SK-N-SH treated with all-trans-retinoic acid at 6 μM for 48 hours (cell line): ENCODE measurements at regions not wholly inside any gene's neighbourhood (a gene's known extent, or its start where the extent isn't known, plus 50 kb on each side); places are given as distances from the start of the nearest gene placed in this dataset.

Source experiments
- ATAC-seq: fragments of 200-7000 bp; cut with Tn5 transposase; 3 replicates; pipeline ENCODE4 v1.9.1; 2020; ENCODE audit warnings: mild to moderate bottlenecking, moderate library complexity
- ARNTL ChIP-seq: fragments of 450-650 bp; formaldehyde crosslinking; IDR thresholded peaks from 2 replicates; pipeline ENCODE4 v1.5.0; 2020; ENCODE audit warnings: low read depth, mild to moderate bottlenecking, moderate library complexity, borderline replicate concordance
- BACH2 ChIP-seq: fragments of 250-450 bp; sonication (Bioruptor Pico); IDR thresholded peaks from 2 replicates; pipeline ENCODE4 v1.9.0; 2021; ENCODE audit warnings: mild to moderate bottlenecking, borderline replicate concordance
- CREB5 ChIP-seq: fragments of 250-450 bp; sonication (Bioruptor Pico); IDR thresholded peaks from 2 replicates; pipeline ENCODE4 v1.5.1; 2020; ENCODE audit warnings: low read depth, mild to moderate bottlenecking, moderate library complexity
- CSRNP3 ChIP-seq: fragments of 250-450 bp; sonication (Bioruptor Pico); IDR thresholded peaks from 2 replicates; pipeline ENCODE4 v1.5.1; 2021; ENCODE audit warnings: mild to moderate bottlenecking, moderate library complexity
- ESRRG ChIP-seq: fragments of 250-450 bp; sonication (Bioruptor Pico); IDR thresholded peaks from 2 replicates; pipeline ENCODE4 v1.6.1; 2021; ENCODE audit warnings: mild to moderate bottlenecking
- GLIS3 ChIP-seq: fragments of 250-450 bp; sonication (Bioruptor Pico); IDR thresholded peaks from 2 replicates; pipeline ENCODE4 v1.5.0; 2020; ENCODE audit warnings: mild to moderate bottlenecking, moderate library complexity
- ISL1 ChIP-seq: fragments of 250-450 bp; sonication (Bioruptor Pico); IDR thresholded peaks from 2 replicates; pipeline ENCODE4 v2.1.2; 2022; ENCODE audit warnings: mild to moderate bottlenecking, moderate library complexity
- OSR1 ChIP-seq: fragments of 250-450 bp; sonication (Bioruptor Pico); IDR thresholded peaks from 2 replicates; pipeline ENCODE4 v1.8.0; 2022; ENCODE audit warnings: moderate library complexity, mild to moderate bottlenecking, inconsistent platforms
- POU6F1 ChIP-seq: fragments of 250-450 bp; sonication (Bioruptor Pico); IDR thresholded peaks from 2 replicates; pipeline ENCODE4 v1.8.0; 2021; ENCODE audit warnings: low read depth, mild to moderate bottlenecking, moderate library complexity, borderline replicate concordance
- PPARA ChIP-seq: fragments of 250-450 bp; sonication (Bioruptor Pico); IDR thresholded peaks from 2 replicates; pipeline ENCODE4 v1.5.0; 2020; ENCODE audit warnings: mild to moderate bottlenecking, borderline replicate concordance
- SNAI2 ChIP-seq: fragments of 250-450 bp; sonication (Bioruptor Pico); IDR thresholded peaks from 2 replicates; pipeline ENCODE4 v1.5.0; 2020; ENCODE audit warnings: mild to moderate bottlenecking, moderate library complexity
- TOX ChIP-seq: fragments of 250-450 bp; sonication (Bioruptor Pico); IDR thresholded peaks from 2 replicates; pipeline ENCODE4 v1.8.0; 2021; ENCODE audit warnings: mild to moderate bottlenecking, moderate library complexity, borderline replicate concordance
- ZC3H10 ChIP-seq: fragments of 250-450 bp; sonication (Bioruptor Pico); IDR thresholded peaks from 2 replicates; pipeline ENCODE4 v1.5.1; 2021; ENCODE audit warnings: mild to moderate bottlenecking, moderate library complexity
- ZFP3 ChIP-seq: fragments of 250-450 bp; sonication (Bioruptor Pico); IDR thresholded peaks from 2 replicates; pipeline ENCODE4 v1.5.0; 2020; ENCODE audit warnings: mild to moderate bottlenecking, moderate library complexity
- ZFP30 ChIP-seq: fragments of 450-650 bp; formaldehyde crosslinking; IDR thresholded peaks from 2 replicates; pipeline ENCODE4 v1.5.0; 2022; ENCODE audit warnings: mild to moderate bottlenecking, moderate library complexity
- ZNF565 ChIP-seq: fragments of 450-650 bp; formaldehyde crosslinking; conservative IDR thresholded peaks from 2 replicates; pipeline ENCODE4 v1.5.0; 2020; ENCODE audit warnings: low read depth, mild to moderate bottlenecking, moderate library complexity
- ZNF70 ChIP-seq: fragments of 450-650 bp; formaldehyde crosslinking; IDR thresholded peaks from 2 replicates; pipeline ENCODE4 v1.5.0; 2020; ENCODE audit warnings: mild to moderate bottlenecking, moderate library complexity
- ZNF8 ChIP-seq: fragments of 450-650 bp; formaldehyde crosslinking; IDR thresholded peaks from 2 replicates; pipeline ENCODE4 v1.5.0; 2020; ENCODE audit warnings: mild to moderate bottlenecking, moderate library complexity
- TF ChIP-seq, protein P1 (sequence below): fragments of 250-450 bp; sonication (Bioruptor Pico); IDR thresholded peaks from 2 replicates; pipeline ENCODE4 v1.8.0; 2020; ENCODE audit warnings: mild to moderate bottlenecking, moderate library complexity, borderline replicate concordance

DNA sequence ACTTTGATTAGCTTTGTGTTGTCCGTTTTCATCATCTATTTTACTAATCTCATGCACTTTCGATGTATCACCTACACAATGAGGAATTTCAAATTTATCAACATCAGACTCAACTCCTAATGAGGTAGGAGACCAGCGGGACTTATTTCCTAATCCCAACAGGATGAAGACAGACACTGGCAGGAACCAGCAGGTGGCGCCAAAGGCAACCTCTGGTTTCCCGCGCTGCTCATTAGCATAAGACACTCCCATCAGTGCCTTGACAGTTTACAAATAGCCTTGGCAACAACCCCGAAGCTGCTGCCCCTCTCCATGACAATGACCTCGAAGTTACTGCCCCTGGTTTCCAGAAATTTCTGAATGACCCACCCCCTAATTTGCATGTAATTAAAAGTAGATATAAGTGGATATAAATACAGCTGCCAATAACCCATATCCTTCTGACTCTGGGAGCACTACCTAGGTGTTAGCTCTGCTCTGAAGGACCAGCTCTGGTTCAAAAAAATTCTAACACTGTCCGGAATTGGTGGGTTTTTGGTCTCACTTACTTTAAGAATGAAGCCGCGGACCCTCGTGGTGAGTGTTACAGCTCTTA lies 974.8 kb downstream of the ADGRL2 start:
- no peak for ATAC-seq
- no peak for TF ChIP-seq ZC3H10 (CRISPR knock-in tag)
- no peak for TF ChIP-seq CSRNP3 (CRISPR knock-in tag)
- TF ChIP-seq ZNF8 (CRISPR knock-in tag): no peak
- TF ChIP-seq ISL1 (CRISPR knock-in tag): no peak
- TF ChIP-seq ZFP3 (CRISPR knock-in tag): no peak
- TF ChIP-seq ZFP30 (CRISPR knock-in tag): no peak
- TF ChIP-seq ZNF565 (CRISPR knock-in tag): no peak
- TF ChIP-seq, protein P1, sequence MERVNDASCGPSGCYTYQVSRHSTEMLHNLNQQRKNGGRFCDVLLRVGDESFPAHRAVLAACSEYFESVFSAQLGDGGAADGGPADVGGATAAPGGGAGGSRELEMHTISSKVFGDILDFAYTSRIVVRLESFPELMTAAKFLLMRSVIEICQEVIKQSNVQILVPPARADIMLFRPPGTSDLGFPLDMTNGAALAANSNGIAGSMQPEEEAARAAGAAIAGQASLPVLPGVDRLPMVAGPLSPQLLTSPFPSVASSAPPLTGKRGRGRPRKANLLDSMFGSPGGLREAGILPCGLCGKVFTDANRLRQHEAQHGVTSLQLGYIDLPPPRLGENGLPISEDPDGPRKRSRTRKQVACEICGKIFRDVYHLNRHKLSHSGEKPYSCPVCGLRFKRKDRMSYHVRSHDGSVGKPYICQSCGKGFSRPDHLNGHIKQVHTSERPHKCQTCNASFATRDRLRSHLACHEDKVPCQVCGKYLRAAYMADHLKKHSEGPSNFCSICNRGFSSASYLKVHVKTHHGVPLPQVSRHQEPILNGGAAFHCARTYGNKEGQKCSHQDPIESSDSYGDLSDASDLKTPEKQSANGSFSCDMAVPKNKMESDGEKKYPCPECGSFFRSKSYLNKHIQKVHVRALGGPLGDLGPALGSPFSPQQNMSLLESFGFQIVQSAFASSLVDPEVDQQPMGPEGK: no peak
- TF ChIP-seq OSR1 (CRISPR knock-in tag): no peak
- no peak for TF ChIP-seq ZNF70
- no peak for TF ChIP-seq GLIS3 (CRISPR knock-in tag)
- no peak for TF ChIP-seq SNAI2 (CRISPR knock-in tag)
- no peak for TF ChIP-seq CREB5 (CRISPR knock-in tag)
- no peak for TF ChIP-seq ESRRG (CRISPR knock-in tag)
- TF ChIP-seq BACH2: no peak

DNA sequence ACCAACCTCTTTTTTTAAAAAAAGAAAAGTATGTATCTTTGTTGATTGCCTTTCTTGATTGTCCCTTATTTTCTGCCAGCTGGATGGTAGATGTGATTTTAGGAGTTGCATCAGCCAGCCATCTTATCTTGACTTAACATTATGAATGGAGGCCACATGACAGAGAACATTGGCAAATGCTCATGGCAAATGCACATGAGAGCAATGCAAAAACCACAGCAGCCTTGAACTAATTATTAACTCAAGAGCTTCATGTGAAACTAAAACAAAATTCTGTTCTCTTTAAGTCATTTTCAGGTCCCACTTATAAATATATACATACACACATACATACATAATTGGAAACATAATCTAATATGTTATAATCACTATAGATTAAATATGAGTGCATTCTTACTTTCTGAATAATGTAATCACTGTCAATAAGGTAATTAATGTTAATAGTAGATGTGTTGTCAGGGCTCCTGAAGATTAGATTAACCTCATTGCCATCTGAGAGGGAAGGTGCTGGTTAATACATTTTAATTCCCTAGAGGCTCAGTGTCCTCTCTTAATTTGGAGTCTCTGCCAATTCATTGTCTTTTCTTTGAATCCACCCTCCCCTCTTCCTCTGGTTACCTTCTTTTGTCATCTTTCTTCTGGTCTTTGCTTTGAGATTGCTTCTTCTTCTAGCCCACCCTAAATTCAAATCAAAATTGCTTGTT lies 962.2 kb downstream of the ADGRL2 start:
- no peak for ATAC-seq
- TF ChIP-seq ZNF8 (CRISPR knock-in tag): no peak
- TF ChIP-seq CSRNP3 (CRISPR knock-in tag): no peak
- no peak for TF ChIP-seq GLIS3 (CRISPR knock-in tag)
- TF ChIP-seq ESRRG (CRISPR knock-in tag): no peak
- TF ChIP-seq ARNTL (CRISPR knock-in tag): no peak
- TF ChIP-seq ZNF565 (CRISPR knock-in tag): no peak
- TF ChIP-seq, all 23 proteins: peak for 0

GRCh38 chr1:82759035-82759434 lies 958.3 kb downstream of the ADGRL2 start:
- no peak for ATAC-seq
- TF ChIP-seq POU6F1 (CRISPR knock-in tag) (no peak), ZFP3 (CRISPR knock-in tag) (no peak)
- TF ChIP-seq, all 23 proteins: peak for 0

DNA sequence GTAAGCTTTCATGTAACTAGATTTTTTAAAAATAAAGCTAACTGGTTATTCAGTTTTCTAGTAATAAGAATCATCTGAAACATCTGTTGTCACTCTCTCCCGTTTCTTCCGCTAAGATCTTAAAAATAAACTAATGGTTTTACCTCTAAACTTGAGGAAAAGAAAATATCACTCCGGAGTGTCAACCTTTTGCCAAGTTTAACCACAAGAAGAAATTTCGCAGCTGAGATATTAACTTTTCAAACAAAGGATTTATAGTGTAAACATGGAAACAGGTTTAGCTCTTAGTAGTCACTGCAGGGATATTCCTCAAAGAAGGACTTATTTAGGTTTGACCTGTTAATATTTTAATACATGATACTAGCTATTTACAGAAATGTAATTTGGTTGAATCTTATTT lies 954.9 kb downstream of the ADGRL2 start:
- ATAC-seq: no peak

More for the DNA sequence above, 954.9 kb downstream of the ADGRL2 start:
- no peak for TF ChIP-seq ARNTL (CRISPR knock-in tag)
- TF ChIP-seq TOX (CRISPR knock-in tag): no peak
- TF ChIP-seq PPARA (CRISPR knock-in tag): no peak
- no peak for TF ChIP-seq OSR1 (CRISPR knock-in tag)
- TF ChIP-seq ZNF70: no peak
- no peak for TF ChIP-seq ZC3H10 (CRISPR knock-in tag)
- TF ChIP-seq, all 23 proteins: peak for 0
